Caco-2 (cell line): ENCODE measurements at regions not wholly inside any gene's neighbourhood (a gene's known extent, or its start where the extent isn't known, plus 50 kb on each side); places are given as distances from the start of the nearest gene placed in this dataset.

Source experiments
- BruUV-seq: library from RNA; stranded (reverse); fragments of 400-500 nt; replicated peaks from 2 replicates; lab custom pipeline; 2021; lab: Mats Ljungman, UMichigan
- CTCF ChIA-PET: fragments of 300-600 bp; sonication (Branson Sonifier 250); formaldehyde crosslinking; loops from one replicate; lab custom pipeline; 2022; ENCODE audit warnings: antibody characterized with exemption; lab: Charles Lee
- POLR2A ChIA-PET: fragments of 300-600 bp; sonication (Branson Sonifier 250); formaldehyde crosslinking; loops from one replicate; lab custom pipeline; 2022; ENCODE audit warnings: antibody characterized with exemption; lab: Charles Lee
- DNase-seq, 2 experiments: peaks; one replicate each; pipeline versions ENCODE4 v3.0.0 to v3.0.0-alpha.2; 2020 to 2022
- H3K27me3 ChIP-seq: replicated peaks from 2 replicates; pipeline ENCODE4 v1.6.0; 2011; ENCODE audit warnings: low read length; ENCODE audit not compliant: control insufficient read depth, insufficient read depth
- H3K36me3 ChIP-seq: 2 replicates; pipeline ENCODE4 v1.5.1; 2011; ENCODE audit warnings: low read length; ENCODE audit not compliant: control insufficient read depth, insufficient read depth
- H3K4me1 ChIP-seq: fragments of 250-450 bp; sonication (Bioruptor Pico); 2 replicates; pipeline ENCODE4 v1.5.1; 2020; ENCODE audit warnings: mild to moderate bottlenecking
- H3K4me3 ChIP-seq: 2 replicates; pipeline ENCODE4 v1.5.1; 2011; ENCODE audit warnings: low read depth, mild to moderate bottlenecking, control low read depth, low read length
- H3K9me3 ChIP-seq: fragments of 250-450 bp; sonication (Bioruptor Pico); 2 replicates; pipeline ENCODE4 v1.5.1; 2020; ENCODE audit warnings: mild to moderate bottlenecking, moderate library complexity
- H3K27ac Mint-ChIP-seq: one replicate; pipeline ENCODE4 v1.8.0; 2022; ENCODE audit warnings: mixed read lengths; ENCODE audit not compliant: unreplicated experiment
- H3K27me3 Mint-ChIP-seq: one replicate; pipeline ENCODE4 v1.8.0; 2022; ENCODE audit warnings: mixed read lengths; ENCODE audit not compliant: insufficient read depth, unreplicated experiment
- H3K36me3 Mint-ChIP-seq: one replicate; pipeline ENCODE4 v1.8.0; 2022; ENCODE audit warnings: mild to moderate bottlenecking, mixed read lengths; ENCODE audit not compliant: insufficient read depth, unreplicated experiment
- H3K4me1 Mint-ChIP-seq: one replicate; pipeline ENCODE4 v1.8.0; 2022; ENCODE audit warnings: low read depth, mixed read lengths; ENCODE audit not compliant: unreplicated experiment
- H3K4me3 Mint-ChIP-seq: one replicate; pipeline ENCODE4 v1.8.0; 2022; ENCODE audit warnings: mild to moderate bottlenecking, moderate library complexity, mixed read lengths; ENCODE audit not compliant: unreplicated experiment
- H3K9me3 Mint-ChIP-seq: one replicate; pipeline ENCODE4 v1.8.0; 2022; ENCODE audit warnings: mixed read lengths; ENCODE audit not compliant: unreplicated experiment
- intact Hi-C: fragments of 100-400 bp; cut with micrococcal nuclease; formaldehyde crosslinking; loops from one replicate; pipeline ENCODE4 v1.10.0; 2022; ENCODE audit not compliant: unreplicated experiment
- TF ChIP-seq, protein P1 (sequence below), 2 experiments: fragments of 200-600 bp in 1 of 2; IDR thresholded peaks; 1 replicate in 1 of 2; 2 replicates in 1 of 2; pipeline versions ENCODE4 v1.5.1 to v1.8.0; 2011 to 2022; ENCODE audit warnings: antibody characterized with exemption in 1 of 2, control low read depth in 1 of 2, inconsistent platforms in 1 of 2, low read depth in 1 of 2, low read length in 1 of 2, mild to moderate bottlenecking in 1 of 2, moderate library complexity in 1 of 2; ENCODE audit not compliant: insufficient read depth in 1 of 2, severe bottlenecking in 1 of 2, unreplicated experiment in 1 of 2

DNA sequence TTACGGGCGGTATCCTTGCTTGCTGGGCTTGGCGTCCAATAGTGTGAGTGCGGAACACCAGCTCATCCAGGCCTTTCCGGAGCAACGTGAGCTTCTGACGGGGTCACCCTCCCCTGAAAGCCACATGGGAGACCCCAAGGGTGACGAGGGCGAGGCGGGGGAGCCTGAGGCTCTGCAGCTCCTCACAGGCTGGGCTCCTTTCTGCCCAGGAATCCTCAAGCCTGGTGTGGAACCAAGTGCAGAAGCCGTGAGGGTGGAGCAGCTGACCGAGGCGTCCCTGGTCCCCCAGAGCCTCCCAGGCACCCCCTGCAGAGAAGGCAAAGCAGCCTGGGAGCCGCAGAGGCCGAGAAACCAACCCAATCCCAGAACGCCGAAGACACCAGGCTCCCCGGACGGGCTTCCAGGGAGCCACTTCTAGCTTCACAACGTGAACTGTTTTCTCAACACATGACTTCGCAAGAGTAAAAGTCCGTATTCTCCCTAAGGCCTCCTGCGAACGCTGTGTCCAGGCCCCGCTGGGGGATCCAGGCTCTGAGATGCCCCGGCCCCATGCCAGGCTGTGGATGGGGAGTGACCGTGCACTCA, 530.3 kb downstream of the BRD1 start:
- H3K4me3 ChIP-seq, result no peak overlapping the region
- POLR2A ChIA-PET, result no interaction called here
- no peaks in the 10 kb centered on the region for H3K36me3 ChIP-seq
- intact Hi-C loops, result no loop called here
- CTCF ChIA-PET, result no interaction called here
- no peak for DNase-seq
- H3K27ac Mint-ChIP-seq, result no peak overlapping the region
- no peaks in the 10 kb centered on the region for H3K4me1 ChIP-seq
- no peaks in the 10 kb centered on the region; the same call in 1 of the 2 replicates for H3K27me3 ChIP-seq
- peaks cover 6% of the 10 kb centered on the region for H3K36me3 Mint-ChIP-seq
- H3K4me1 Mint-ChIP-seq, result no peaks in the 10 kb centered on the region
- no peak overlapping the region for H3K4me3 Mint-ChIP-seq
- TF ChIP-seq, protein P1, sequence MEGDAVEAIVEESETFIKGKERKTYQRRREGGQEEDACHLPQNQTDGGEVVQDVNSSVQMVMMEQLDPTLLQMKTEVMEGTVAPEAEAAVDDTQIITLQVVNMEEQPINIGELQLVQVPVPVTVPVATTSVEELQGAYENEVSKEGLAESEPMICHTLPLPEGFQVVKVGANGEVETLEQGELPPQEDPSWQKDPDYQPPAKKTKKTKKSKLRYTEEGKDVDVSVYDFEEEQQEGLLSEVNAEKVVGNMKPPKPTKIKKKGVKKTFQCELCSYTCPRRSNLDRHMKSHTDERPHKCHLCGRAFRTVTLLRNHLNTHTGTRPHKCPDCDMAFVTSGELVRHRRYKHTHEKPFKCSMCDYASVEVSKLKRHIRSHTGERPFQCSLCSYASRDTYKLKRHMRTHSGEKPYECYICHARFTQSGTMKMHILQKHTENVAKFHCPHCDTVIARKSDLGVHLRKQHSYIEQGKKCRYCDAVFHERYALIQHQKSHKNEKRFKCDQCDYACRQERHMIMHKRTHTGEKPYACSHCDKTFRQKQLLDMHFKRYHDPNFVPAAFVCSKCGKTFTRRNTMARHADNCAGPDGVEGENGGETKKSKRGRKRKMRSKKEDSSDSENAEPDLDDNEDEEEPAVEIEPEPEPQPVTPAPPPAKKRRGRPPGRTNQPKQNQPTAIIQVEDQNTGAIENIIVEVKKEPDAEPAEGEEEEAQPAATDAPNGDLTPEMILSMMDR (IDR thresholded peaks at IDR 0.05; ENCODE audit: insufficient read depth in 1 of 2, low read depth in 1 of 2, low read length in 1 of 2, severe bottlenecking in 1 of 2, unreplicated experiment in 1 of 2), result no peak
- BruUV-seq, result no TSS peak
- H3K9me3 ChIP-seq, result no peaks in the 10 kb centered on the region
- peaks cover 10% of the 10 kb centered on the region for H3K9me3 Mint-ChIP-seq
- peaks cover 18% of the 10 kb centered on the region for H3K27me3 Mint-ChIP-seq

GRCh38 chr22:49296561-49296960, 531.1 kb downstream of the BRD1 start:
- DNase-seq, result no peak
- Mint-ChIP-seq H3K9me3 (peaks cover 10% of the 10 kb centered on the region), H3K27me3 (peaks cover 25% of the 10 kb centered on the region), H3K4me1 (no peaks in the 10 kb centered on the region), H3K27ac (no peak overlapping the region), H3K4me3 (no peak overlapping the region), H3K36me3 (peaks cover 6% of the 10 kb centered on the region)
- ChIA-PET POLR2A (no interaction called here), CTCF (no interaction called here)
- intact Hi-C loops, result no loop called here
- TF ChIP-seq, protein P1 (IDR thresholded peaks at IDR 0.05; ENCODE audit: insufficient read depth in 1 of 2, low read depth in 1 of 2, low read length in 1 of 2, severe bottlenecking in 1 of 2, unreplicated experiment in 1 of 2), result no peak
- Histone ChIP-seq H3K4me1 (no peaks in the 10 kb centered on the region), H3K27me3 (no peaks in the 10 kb centered on the region; the same call in 1 of the 2 replicates), H3K4me3 (no peak overlapping the region), H3K36me3 (no peaks in the 10 kb centered on the region), H3K9me3 (no peaks in the 10 kb centered on the region)
- BruUV-seq, result no TSS peak

DNA sequence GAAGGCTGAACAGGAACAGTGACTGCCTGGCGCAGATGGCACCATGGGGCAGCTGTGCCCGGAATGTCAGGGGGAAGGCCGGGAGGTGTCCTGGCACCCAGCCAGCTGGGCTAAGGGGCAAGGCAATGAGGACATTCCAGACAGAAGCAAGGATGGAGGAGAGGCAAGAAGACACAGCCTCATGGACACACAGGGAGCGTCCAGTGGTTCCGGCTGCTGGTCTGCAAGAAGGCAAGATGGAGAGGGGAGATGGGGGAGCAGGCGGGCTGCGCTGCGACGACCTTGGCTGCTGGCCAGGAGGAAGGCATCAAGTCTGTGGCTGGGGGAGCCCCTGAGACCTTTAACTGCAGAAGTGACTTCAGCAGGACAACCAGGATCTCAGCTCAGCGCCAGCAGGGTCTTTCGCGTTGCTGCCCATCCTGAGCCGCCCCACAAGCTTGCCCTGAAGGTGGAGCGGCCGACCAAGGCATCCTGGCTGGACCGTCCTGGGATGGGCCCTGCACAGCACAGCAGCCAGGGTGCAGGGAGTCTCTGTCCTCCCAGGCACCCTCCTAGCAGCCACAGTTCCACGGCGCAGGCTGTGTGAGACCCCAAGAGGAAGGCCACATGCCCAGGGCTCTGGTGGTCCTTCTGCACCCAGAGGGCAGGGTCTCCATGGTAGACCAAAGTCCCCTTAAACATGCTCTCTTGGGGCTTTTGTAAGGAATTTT, 531.7 kb downstream of the BRD1 start:
- Mint-ChIP-seq H3K4me1 (no peaks in the 10 kb centered on the region), H3K4me3 (no peak overlapping the region), H3K27ac (no peak overlapping the region), H3K36me3 (peaks cover 6% of the 10 kb centered on the region), H3K27me3 (peaks cover 25% of the 10 kb centered on the region), H3K9me3 (peaks cover 10% of the 10 kb centered on the region)
- POLR2A ChIA-PET, result no interaction called here
- TF ChIP-seq, protein P1 (IDR thresholded peaks at IDR 0.05; ENCODE audit: insufficient read depth in 1 of 2, low read depth in 1 of 2, low read length in 1 of 2, severe bottlenecking in 1 of 2, unreplicated experiment in 1 of 2), result no peak
- intact Hi-C loops, result no loop called here
- Histone ChIP-seq H3K4me3 (no peak overlapping the region), H3K4me1 (no peaks in the 10 kb centered on the region), H3K27me3 (no peaks in the 10 kb centered on the region; the same call in 1 of the 2 replicates), H3K36me3 (no peaks in the 10 kb centered on the region), H3K9me3 (no peaks in the 10 kb centered on the region)
- CTCF ChIA-PET, result no interaction called here
- no TSS peak for BruUV-seq
- no peak for DNase-seq
